Gastroesophageal sphincter (tissue), 3 donors: ENCODE measurements at regions not wholly inside any gene's neighbourhood (a gene's known extent, or its start where the extent isn't known, plus 50 kb on each side); places are given as distances from the start of the nearest gene placed in this dataset.

Experiments
- CTCF ChIP-seq, 4 experiments: fragments of 200-600 bp in 2 of 4; fragments of 450-650 bp in 2 of 4; sonication (generic) in 1 of 4; IDR thresholded peaks; one replicate each; pipeline ENCODE4 v1.5.1; 2017 to 2019; ENCODE audit warnings: antibody characterized with exemption in 4 of 4, mild to moderate bottlenecking in 2 of 4, moderate library complexity in 2 of 4
- EP300 ChIP-seq: sonication (generic); formaldehyde crosslinking; IDR thresholded peaks from one replicate; pipeline ENCODE4 v1.6.1; 2017; ENCODE audit warnings: antibody characterized with exemption, mild to moderate bottlenecking
- POLR2A ChIP-seq, 2 donors: fragments of 450-650 bp; IDR thresholded peaks; one replicate each; pipeline ENCODE4 v1.6.1; 2017; ENCODE audit warnings: antibody characterized with exemption in 2 of 2, mild to moderate bottlenecking in 2 of 2, moderate library complexity in 1 of 2
- POLR2AphosphoS5 ChIP-seq: sonication (generic); formaldehyde crosslinking; IDR thresholded peaks from one replicate; pipeline ENCODE4 v1.6.1; 2017; ENCODE audit warnings: antibody characterized with exemption

GRCh38 chrX:115902995-115903394 lies 267.5 kb upstream of the AGTR2 start:
- TF ChIP-seq CTCF (IDR thresholded peaks at IDR 0.05) (no peak), POLR2A (IDR thresholded peaks at IDR 0.05) (no peak), POLR2AphosphoS5 (no peak), EP300 (no peak)
